ENCODE measurements at regions not wholly inside any gene's neighbourhood (a gene's known extent, or its start where the extent isn't known, plus 50 kb on each side); places are given as distances from the start of the nearest gene placed in this dataset.

GRCh38 chr1:95627244-95627643 lies 393.2 kb downstream of the RWDD3 start:
- no peak for DNase-seq (ENCODE audit: low spot score)
- in situ Hi-C loops (cut with MboI; ENCODE audit: low pct_unique_long_range_greater_than_20kb, low sequenced_read_pairs, unreplicated experiment) = no loop called here
- TF ChIP-seq, protein P1, sequence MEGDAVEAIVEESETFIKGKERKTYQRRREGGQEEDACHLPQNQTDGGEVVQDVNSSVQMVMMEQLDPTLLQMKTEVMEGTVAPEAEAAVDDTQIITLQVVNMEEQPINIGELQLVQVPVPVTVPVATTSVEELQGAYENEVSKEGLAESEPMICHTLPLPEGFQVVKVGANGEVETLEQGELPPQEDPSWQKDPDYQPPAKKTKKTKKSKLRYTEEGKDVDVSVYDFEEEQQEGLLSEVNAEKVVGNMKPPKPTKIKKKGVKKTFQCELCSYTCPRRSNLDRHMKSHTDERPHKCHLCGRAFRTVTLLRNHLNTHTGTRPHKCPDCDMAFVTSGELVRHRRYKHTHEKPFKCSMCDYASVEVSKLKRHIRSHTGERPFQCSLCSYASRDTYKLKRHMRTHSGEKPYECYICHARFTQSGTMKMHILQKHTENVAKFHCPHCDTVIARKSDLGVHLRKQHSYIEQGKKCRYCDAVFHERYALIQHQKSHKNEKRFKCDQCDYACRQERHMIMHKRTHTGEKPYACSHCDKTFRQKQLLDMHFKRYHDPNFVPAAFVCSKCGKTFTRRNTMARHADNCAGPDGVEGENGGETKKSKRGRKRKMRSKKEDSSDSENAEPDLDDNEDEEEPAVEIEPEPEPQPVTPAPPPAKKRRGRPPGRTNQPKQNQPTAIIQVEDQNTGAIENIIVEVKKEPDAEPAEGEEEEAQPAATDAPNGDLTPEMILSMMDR (IDR thresholded peaks at IDR 0.05; ENCODE audit: extremely low read depth, insufficient read depth, missing control alignments) = no peak

DNA sequence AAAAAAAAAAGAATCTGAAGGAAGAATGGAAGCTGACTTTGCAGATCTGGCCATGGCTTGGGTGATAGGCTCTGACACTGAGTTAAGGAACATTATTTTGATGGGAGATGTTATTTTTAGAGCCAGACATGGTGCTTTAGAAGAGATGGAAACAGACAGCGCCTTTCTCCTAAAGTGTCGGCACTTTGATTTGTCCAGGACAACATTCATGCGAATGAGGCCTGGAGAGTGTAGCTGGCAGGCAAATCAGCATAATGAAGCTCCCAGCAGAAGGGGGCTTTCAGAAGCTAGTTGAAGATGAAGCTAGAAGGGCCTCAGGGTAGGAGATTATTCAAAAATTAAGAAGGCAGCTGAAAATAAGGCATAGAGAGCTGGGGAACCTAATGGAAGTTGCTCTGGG lies 397.7 kb downstream of the RWDD3 start:
- no peak for DNase-seq (ENCODE audit: low spot score)
- in situ Hi-C loops (cut with MboI; ENCODE audit: low pct_unique_long_range_greater_than_20kb, low sequenced_read_pairs, unreplicated experiment) = no loop called here
- TF ChIP-seq, protein P1 (IDR thresholded peaks at IDR 0.05; ENCODE audit: extremely low read depth, insufficient read depth, missing control alignments) = no peak

- TF ChIP-seq, protein P1 (IDR thresholded peaks at IDR 0.05; ENCODE audit: extremely low read depth, insufficient read depth, missing control alignments) = no peak
- in situ Hi-C loops (cut with MboI; ENCODE audit: low pct_unique_long_range_greater_than_20kb, low sequenced_read_pairs, unreplicated experiment) = no loop called here
- no peak for DNase-seq (ENCODE audit: low spot score)
Observed at GRCh38 chr1:95635811-95636210, 401.8 kb downstream of the RWDD3 start.

DNA sequence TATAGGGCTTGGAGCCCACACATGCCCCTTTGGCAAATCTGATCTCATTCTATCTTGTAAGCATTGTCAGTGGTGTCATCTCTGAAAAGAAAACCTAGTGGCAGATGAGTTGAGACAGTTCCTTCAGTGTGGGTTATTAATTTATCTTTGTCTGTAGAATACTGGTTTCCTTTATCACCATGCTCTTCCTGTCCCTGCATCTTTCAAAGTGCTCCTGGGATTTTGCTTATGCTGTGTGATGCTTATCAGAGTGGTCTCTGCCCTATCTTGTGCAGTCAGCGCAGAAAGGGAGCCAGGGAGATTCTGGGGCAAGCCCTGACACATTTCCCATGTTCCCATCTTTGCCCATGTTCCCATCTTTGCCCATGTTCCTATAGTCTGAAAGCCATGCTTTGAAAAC lies 402.9 kb downstream of the RWDD3 start:
- TF ChIP-seq, protein P1 (IDR thresholded peaks at IDR 0.05; ENCODE audit: extremely low read depth, insufficient read depth, missing control alignments) = no peak
- in situ Hi-C loops (cut with MboI; ENCODE audit: low pct_unique_long_range_greater_than_20kb, low sequenced_read_pairs, unreplicated experiment) = no loop called here
- no peak for DNase-seq (ENCODE audit: low spot score)

DNA sequence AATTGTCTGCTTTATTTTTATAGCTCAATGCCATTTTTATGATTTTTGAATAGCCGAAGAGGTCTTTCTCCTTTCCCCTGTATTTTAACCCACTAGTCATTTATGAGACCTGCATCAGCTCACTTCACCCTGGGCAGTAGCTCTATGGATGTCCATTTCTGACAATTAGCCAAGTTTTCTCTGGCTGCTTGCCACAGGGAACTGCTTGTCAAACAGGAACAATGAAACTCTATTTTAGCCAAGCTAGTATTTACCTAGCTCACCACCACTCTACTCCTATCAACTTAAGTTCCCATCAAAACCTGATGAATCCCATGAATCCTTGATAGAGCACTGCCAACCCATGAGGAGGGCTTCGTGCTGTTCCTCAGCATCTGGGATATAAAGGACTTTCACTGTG lies 406.7 kb downstream of the RWDD3 start:
- in situ Hi-C loops (cut with MboI; ENCODE audit: low pct_unique_long_range_greater_than_20kb, low sequenced_read_pairs, unreplicated experiment) = no loop called here
- TF ChIP-seq, protein P1 (IDR thresholded peaks at IDR 0.05; ENCODE audit: extremely low read depth, insufficient read depth, missing control alignments) = no peak
- no peak for DNase-seq (ENCODE audit: low spot score)

GRCh38 chr1:95641386-95641785 lies 407.4 kb downstream of the RWDD3 start:
- in situ Hi-C loops (cut with MboI; ENCODE audit: low pct_unique_long_range_greater_than_20kb, low sequenced_read_pairs, unreplicated experiment) = no loop called here
- TF ChIP-seq, protein P1 (IDR thresholded peaks at IDR 0.05; ENCODE audit: extremely low read depth, insufficient read depth, missing control alignments) = no peak
- no peak for DNase-seq (ENCODE audit: low spot score)

DNA sequence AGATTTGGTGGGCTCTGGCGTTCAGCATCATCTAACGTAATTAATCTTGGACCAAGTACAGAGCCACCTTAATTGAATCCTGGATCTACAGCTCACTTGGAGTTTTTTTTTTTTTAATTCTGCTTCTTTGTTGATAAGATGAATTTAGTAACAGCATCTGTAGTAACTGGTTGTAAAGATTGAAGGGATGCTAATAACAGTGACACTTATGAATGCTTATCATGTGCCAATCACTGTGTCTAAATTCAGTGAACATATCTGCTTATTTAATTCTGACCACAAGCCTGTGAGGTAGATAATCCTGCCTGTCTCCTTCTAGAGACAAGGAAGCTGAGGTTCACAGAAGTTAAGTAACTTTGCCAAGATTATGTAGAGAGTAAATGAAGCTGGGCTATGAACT lies 408.0 kb downstream of the RWDD3 start:
- in situ Hi-C loops (cut with MboI; ENCODE audit: low pct_unique_long_range_greater_than_20kb, low sequenced_read_pairs, unreplicated experiment) = no loop called here
- no peak for DNase-seq (ENCODE audit: low spot score)
- TF ChIP-seq, protein P1 (IDR thresholded peaks at IDR 0.05; ENCODE audit: extremely low read depth, insufficient read depth, missing control alignments) = no peak
